ENCODE measurements at regions not wholly inside any gene's neighbourhood (a gene's known extent, or its start where the extent isn't known, plus 50 kb on each side); places are given as distances from the start of the nearest gene placed in this dataset.
"Not testable (repeated sequence)": the region's sequence is repeated elsewhere in the genome, so short reads cannot be mapped to it uniquely, and the experiment has no call there.

DNA sequence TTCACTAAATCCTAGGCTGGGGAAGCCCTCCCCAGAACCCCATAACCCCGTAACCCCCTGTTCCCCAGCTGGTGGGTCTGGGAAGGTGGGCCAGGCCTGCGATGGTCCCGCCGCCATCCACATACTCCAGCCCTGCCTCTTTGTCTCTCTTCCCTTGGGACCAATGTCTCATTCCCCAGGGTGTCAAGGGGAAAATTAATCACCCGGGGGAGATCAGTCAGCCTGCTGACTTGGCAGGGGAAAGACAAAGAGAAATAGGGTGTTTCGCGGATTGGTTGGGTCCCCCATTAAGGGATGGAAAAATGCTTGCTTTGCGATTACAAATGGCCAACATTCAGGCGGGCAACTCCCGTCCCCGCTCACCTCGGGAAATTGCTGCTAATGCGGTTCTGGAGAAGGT, 60.6 kb upstream of the LHX5 start:
- TF ChIP-seq CTCF (conservative IDR thresholded peaks at IDR 0.05; ENCODE audit: control insufficient read depth, insufficient read depth, low read depth, low read length): no peak

DNA sequence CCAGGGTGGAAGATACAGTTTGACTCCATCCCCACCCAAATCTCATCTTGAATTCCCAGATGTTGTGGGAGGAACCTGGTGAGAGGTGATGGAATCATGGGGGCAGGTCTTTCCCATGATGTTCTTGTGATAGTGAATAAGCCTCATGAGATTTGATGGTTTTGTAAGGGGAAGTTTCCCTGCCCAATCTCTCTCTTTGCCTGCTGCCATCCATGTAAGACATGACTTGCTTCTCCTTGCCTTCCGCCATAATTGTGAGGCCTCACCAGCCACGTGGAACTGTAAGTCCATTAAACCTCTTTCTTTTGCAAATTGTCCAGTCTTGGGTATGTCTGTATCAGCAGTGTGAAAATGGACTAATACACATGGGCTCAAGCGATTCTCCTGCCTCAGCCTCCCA, 59.4 kb upstream of the LHX5 start:
- DNase-seq (ENCODE audit: low read depth); H3K4me3 ChIP-seq (ENCODE audit: control insufficient read depth, low read depth, low read length): not testable (repeated sequence)

More for the DNA sequence above, 60.6 kb upstream of the LHX5 start:
- no peak overlapping the region for H3K4me3 ChIP-seq (ENCODE audit: control insufficient read depth, low read depth, low read length)
- no peak for DNase-seq (ENCODE audit: low read depth)

GRCh38 chr12:113528606-113529293, 57.1 kb upstream of the LHX5 start:
- DNase-seq (ENCODE audit: low read depth): no peak
- TF ChIP-seq CTCF (conservative IDR thresholded peaks at IDR 0.05; ENCODE audit: control insufficient read depth, insufficient read depth, low read depth, low read length): no peak
- H3K4me3 ChIP-seq (ENCODE audit: control insufficient read depth, low read depth, low read length): no peak overlapping the region

GRCh38 chr12:113525066-113525465, 53.4 kb upstream of the LHX5 start:
- no peak for DNase-seq (ENCODE audit: low read depth)
- no peak for TF ChIP-seq CTCF (conservative IDR thresholded peaks at IDR 0.05; ENCODE audit: control insufficient read depth, insufficient read depth, low read depth, low read length)
- no peak overlapping the region for H3K4me3 ChIP-seq (ENCODE audit: control insufficient read depth, low read depth, low read length)

DNA sequence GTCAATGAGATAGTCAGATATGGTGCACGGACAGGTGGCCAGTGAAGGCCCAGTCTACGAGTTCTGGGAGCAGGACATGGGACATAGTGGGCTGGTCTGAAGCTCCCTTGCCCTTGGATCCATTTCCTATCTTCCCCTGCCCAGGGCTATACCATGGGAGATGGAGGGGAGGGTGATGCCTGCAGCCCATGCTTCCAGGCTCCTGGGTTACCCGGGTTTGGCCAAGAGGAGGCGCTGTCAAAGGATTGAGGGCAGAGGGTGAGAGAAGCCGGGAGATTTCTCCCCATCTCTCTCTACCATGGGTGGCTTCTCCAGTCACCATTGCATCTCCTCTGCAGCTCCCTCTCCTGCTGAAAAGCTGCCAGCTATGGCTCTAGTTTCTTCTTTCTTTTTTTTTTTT, 52.8 kb upstream of the LHX5 start:
- TF ChIP-seq CTCF (conservative IDR thresholded peaks at IDR 0.05; ENCODE audit: control insufficient read depth, insufficient read depth, low read depth, low read length): no peak
- no peak for DNase-seq (ENCODE audit: low read depth)
- no peak overlapping the region for H3K4me3 ChIP-seq (ENCODE audit: control insufficient read depth, low read depth, low read length)

- TF ChIP-seq CTCF (conservative IDR thresholded peaks at IDR 0.05; ENCODE audit: control insufficient read depth, insufficient read depth, low read depth, low read length): no peak
- DNase-seq (ENCODE audit: low read depth): no peak
- no peak overlapping the region for H3K4me3 ChIP-seq (ENCODE audit: control insufficient read depth, low read depth, low read length)
These were observed 50.0 kb upstream of the LHX5 start for GRCh38 chr12:113521708-113522107.

All from fibroblast of mammary gland (primary cell).